Fibroblast of skin of right biceps (primary cell): ENCODE measurements at regions not wholly inside any gene's neighbourhood (a gene's known extent, or its start where the extent isn't known, plus 50 kb on each side); places are given as distances from the start of the nearest gene placed in this dataset.

ENCODE experiments used
- DNase-seq: peaks from one replicate; pipeline ENCODE4 v3.0.0-alpha.2; 2013

- no peak for DNase-seq
These were observed 812.2 kb downstream of the JRKL start for GRCh38 chr11:97201743-97202612.

GRCh38 chr11:97202613-97203292 lies 812.9 kb downstream of the JRKL start:
- no peak for DNase-seq

- no peak for DNase-seq
These were observed 828.2 kb downstream of the JRKL start for GRCh38 chr11:97218011-97218410.

- DNase-seq = no peak
These were observed 833.8 kb downstream of the JRKL start for GRCh38 chr11:97223647-97224046.

GRCh38 chr11:97224396-97224795 lies 834.6 kb downstream of the JRKL start:
- DNase-seq = no peak

- DNase-seq = no peak
These were observed 836.0 kb downstream of the JRKL start for GRCh38 chr11:97225794-97226193.

GRCh38 chr11:97229936-97230335 lies 840.1 kb downstream of the JRKL start:
- DNase-seq = no peak

- DNase-seq = no peak
These were observed 841.4 kb downstream of the JRKL start for GRCh38 chr11:97231231-97231630.

- no peak for DNase-seq
These were observed 844.2 kb downstream of the JRKL start for GRCh38 chr11:97234016-97234415.

- no peak for DNase-seq
These were observed 847.3 kb downstream of the JRKL start for GRCh38 chr11:97237151-97237550.

- no peak for DNase-seq
These were observed 857.8 kb downstream of the JRKL start for GRCh38 chr11:97247601-97248000.

- DNase-seq = no peak
These were observed 865.0 kb downstream of the JRKL start for GRCh38 chr11:97254790-97255189.

- no peak for DNase-seq
These were observed 869.6 kb downstream of the JRKL start for GRCh38 chr11:97259434-97259833.

- no peak for DNase-seq
These were observed 870.1 kb downstream of the JRKL start for GRCh38 chr11:97259884-97260283.

GRCh38 chr11:97263183-97263858 lies 873.5 kb downstream of the JRKL start:
- DNase-seq = no peak

- peak; percentile 6 for DNase-seq
These were observed 879.7 kb downstream of the JRKL start for GRCh38 chr11:97269527-97269926.

GRCh38 chr11:97279341-97279740 lies 889.5 kb downstream of the JRKL start:
- no peak for DNase-seq

GRCh38 chr11:97280347-97280746 lies 890.5 kb downstream of the JRKL start:
- no peak for DNase-seq

GRCh38 chr11:97289823-97290222 lies 900.0 kb downstream of the JRKL start:
- no peak for DNase-seq

- no peak for DNase-seq
These were observed 900.7 kb downstream of the JRKL start for GRCh38 chr11:97290464-97291041.

- no peak for DNase-seq
These were observed 906.5 kb downstream of the JRKL start for GRCh38 chr11:97296301-97296700.

- DNase-seq = no peak
These were observed 919.5 kb downstream of the JRKL start for GRCh38 chr11:97309291-97309690.

GRCh38 chr11:97325693-97326092 lies 935.9 kb downstream of the JRKL start:
- DNase-seq = no peak
